ENCODE measurements at regions not wholly inside any gene's neighbourhood (a gene's known extent, or its start where the extent isn't known, plus 50 kb on each side); places are given as distances from the start of the nearest gene placed in this dataset.

- no peaks in the 10 kb centered on the region for H3K27me3 ChIP-seq (ENCODE audit: insufficient read depth, poor library complexity, severe bottlenecking)
- ATAC-seq (ENCODE audit: low read depth) (no peak), DNase-seq (ENCODE audit: low spot score) (no peak)
- no peak overlapping the region for H3K27ac ChIP-seq (ENCODE audit: poor library complexity, severe bottlenecking)
- no peaks in the 10 kb centered on the region for H3K4me1 ChIP-seq (ENCODE audit: insufficient read depth, poor library complexity, severe bottlenecking)
- no peak overlapping the region for H3K4me3 ChIP-seq (ENCODE audit: severe bottlenecking)
- H3K9me3 ChIP-seq (ENCODE audit: severe bottlenecking): no peaks in the 10 kb centered on the region
- TF ChIP-seq CTCF (IDR thresholded peaks at IDR 0.05; ENCODE audit: poor library complexity, severe bottlenecking): no peak
- no peaks in the 10 kb centered on the region for H3K36me3 ChIP-seq (ENCODE audit: low read depth)
Measured at GRCh38 chr5:68991279-68992084, 102.3 kb upstream of the SLC30A5 start.

- H3K36me3 ChIP-seq (ENCODE audit: low read depth): no peaks in the 10 kb centered on the region
- ATAC-seq (ENCODE audit: low read depth) (no peak), DNase-seq (ENCODE audit: low spot score) (no peak)
- no peaks in the 10 kb centered on the region for H3K9me3 ChIP-seq (ENCODE audit: severe bottlenecking)
- H3K4me3 ChIP-seq (ENCODE audit: severe bottlenecking): no peak overlapping the region
- TF ChIP-seq CTCF (IDR thresholded peaks at IDR 0.05; ENCODE audit: poor library complexity, severe bottlenecking): no peak
- no peaks in the 10 kb centered on the region for H3K27me3 ChIP-seq (ENCODE audit: insufficient read depth, poor library complexity, severe bottlenecking)
- H3K27ac ChIP-seq (ENCODE audit: poor library complexity, severe bottlenecking): no peak overlapping the region
- H3K4me1 ChIP-seq (ENCODE audit: insufficient read depth, poor library complexity, severe bottlenecking): no peaks in the 10 kb centered on the region
Measured at GRCh38 chr5:68994645-68995044, 99.2 kb upstream of the SLC30A5 start.

GRCh38 chr5:68995845-68996545, 97.8 kb upstream of the SLC30A5 start:
- no peak for DNase-seq (ENCODE audit: low spot score)
- ATAC-seq (ENCODE audit: low read depth): no peak

GRCh38 chr5:68999181-68999580, 94.6 kb upstream of the SLC30A5 start:
- no peak overlapping the region for H3K4me3 ChIP-seq (ENCODE audit: severe bottlenecking)
- H3K27ac ChIP-seq (ENCODE audit: poor library complexity, severe bottlenecking): no peak overlapping the region
- no peaks in the 10 kb centered on the region for H3K36me3 ChIP-seq (ENCODE audit: low read depth)
- no peaks in the 10 kb centered on the region for H3K9me3 ChIP-seq (ENCODE audit: severe bottlenecking)
- no peak for DNase-seq (ENCODE audit: low spot score)
- H3K4me1 ChIP-seq (ENCODE audit: insufficient read depth, poor library complexity, severe bottlenecking): no peaks in the 10 kb centered on the region
- no peak for TF ChIP-seq CTCF (IDR thresholded peaks at IDR 0.05; ENCODE audit: poor library complexity, severe bottlenecking)
- ATAC-seq (ENCODE audit: low read depth): no peak
- no peaks in the 10 kb centered on the region for H3K27me3 ChIP-seq (ENCODE audit: insufficient read depth, poor library complexity, severe bottlenecking)

More at GRCh38 chr5:68995845-68996545, 97.8 kb upstream of the SLC30A5 start:
- H3K4me1 ChIP-seq (ENCODE audit: insufficient read depth, poor library complexity, severe bottlenecking): no peaks in the 10 kb centered on the region
- H3K9me3 ChIP-seq (ENCODE audit: severe bottlenecking): no peaks in the 10 kb centered on the region
- no peaks in the 10 kb centered on the region for H3K36me3 ChIP-seq (ENCODE audit: low read depth)
- no peak overlapping the region for H3K27ac ChIP-seq (ENCODE audit: poor library complexity, severe bottlenecking)
- no peak overlapping the region for H3K4me3 ChIP-seq (ENCODE audit: severe bottlenecking)
- H3K27me3 ChIP-seq (ENCODE audit: insufficient read depth, poor library complexity, severe bottlenecking): no peaks in the 10 kb centered on the region
- no peak for TF ChIP-seq CTCF (IDR thresholded peaks at IDR 0.05; ENCODE audit: poor library complexity, severe bottlenecking)
